ENCODE measurements at regions not wholly inside any gene's neighbourhood (a gene's known extent, or its start where the extent isn't known, plus 50 kb on each side); places are given as distances from the start of the nearest gene placed in this dataset.

DNA sequence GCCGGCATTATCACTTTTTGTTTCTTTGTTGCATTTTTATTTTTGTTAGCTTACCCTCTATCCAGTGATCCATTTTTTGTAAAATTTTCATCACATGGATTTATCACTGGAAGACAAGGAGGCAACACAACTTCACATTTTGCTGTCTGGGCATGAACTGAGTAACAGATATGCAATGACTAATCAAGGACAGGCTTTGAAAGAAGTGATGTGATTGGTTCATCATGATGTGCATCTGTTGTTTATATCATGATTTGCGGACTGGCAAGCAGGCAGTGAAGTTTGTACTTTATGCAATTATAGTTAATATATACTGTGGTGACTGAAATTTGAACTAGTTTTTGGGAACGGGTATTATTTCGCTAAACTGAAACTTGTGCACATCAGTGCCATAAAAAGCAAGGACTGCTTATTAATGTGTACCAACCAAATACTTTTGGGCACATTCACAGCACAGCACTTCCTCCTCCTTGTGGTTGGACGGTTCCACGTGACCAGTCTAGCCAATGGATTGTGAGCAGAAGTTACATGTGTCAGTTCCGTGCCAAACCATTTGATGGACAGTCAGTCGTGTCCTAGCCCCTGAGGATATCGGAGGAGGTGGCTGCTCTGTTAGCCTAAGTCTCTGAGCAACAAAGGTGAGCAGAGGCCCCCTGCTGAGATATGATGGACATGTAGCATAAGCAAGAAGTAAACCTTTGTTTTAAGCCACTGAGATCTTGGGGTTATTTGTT is 201.4 kb upstream of the SIX2 start:
- no peak for TF ChIP-seq CTCF (IDR thresholded peaks at IDR 0.05; ENCODE audit: poor library complexity, severe bottlenecking)
- TF ChIP-seq EP300 (conservative IDR thresholded peaks at IDR 0.05; ENCODE audit: poor library complexity, severe bottlenecking), result no peak
- no peak for TF ChIP-seq POLR2AphosphoS5 (IDR thresholded peaks at IDR 0.05)
- TF ChIP-seq, protein P1, sequence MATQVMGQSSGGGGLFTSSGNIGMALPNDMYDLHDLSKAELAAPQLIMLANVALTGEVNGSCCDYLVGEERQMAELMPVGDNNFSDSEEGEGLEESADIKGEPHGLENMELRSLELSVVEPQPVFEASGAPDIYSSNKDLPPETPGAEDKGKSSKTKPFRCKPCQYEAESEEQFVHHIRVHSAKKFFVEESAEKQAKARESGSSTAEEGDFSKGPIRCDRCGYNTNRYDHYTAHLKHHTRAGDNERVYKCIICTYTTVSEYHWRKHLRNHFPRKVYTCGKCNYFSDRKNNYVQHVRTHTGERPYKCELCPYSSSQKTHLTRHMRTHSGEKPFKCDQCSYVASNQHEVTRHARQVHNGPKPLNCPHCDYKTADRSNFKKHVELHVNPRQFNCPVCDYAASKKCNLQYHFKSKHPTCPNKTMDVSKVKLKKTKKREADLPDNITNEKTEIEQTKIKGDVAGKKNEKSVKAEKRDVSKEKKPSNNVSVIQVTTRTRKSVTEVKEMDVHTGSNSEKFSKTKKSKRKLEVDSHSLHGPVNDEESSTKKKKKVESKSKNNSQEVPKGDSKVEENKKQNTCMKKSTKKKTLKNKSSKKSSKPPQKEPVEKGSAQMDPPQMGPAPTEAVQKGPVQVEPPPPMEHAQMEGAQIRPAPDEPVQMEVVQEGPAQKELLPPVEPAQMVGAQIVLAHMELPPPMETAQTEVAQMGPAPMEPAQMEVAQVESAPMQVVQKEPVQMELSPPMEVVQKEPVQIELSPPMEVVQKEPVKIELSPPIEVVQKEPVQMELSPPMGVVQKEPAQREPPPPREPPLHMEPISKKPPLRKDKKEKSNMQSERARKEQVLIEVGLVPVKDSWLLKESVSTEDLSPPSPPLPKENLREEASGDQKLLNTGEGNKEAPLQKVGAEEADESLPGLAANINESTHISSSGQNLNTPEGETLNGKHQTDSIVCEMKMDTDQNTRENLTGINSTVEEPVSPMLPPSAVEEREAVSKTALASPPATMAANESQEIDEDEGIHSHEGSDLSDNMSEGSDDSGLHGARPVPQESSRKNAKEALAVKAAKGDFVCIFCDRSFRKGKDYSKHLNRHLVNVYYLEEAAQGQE (IDR thresholded peaks at IDR 0.05; ENCODE audit: borderline replicate concordance), result no peak
- TF ChIP-seq SMC3 (conservative IDR thresholded peaks at IDR 0.05; ENCODE audit: poor library complexity), result no peak
- no peak for TF ChIP-seq EZH2 (IDR thresholded peaks at IDR 0.05; ENCODE audit: borderline replicate concordance, insufficient read depth, low read length, poor library complexity, severe bottlenecking)
